HG02870 (cell line): ENCODE measurements at regions not wholly inside any gene's neighbourhood (a gene's known extent, or its start where the extent isn't known, plus 50 kb on each side); places are given as distances from the start of the nearest gene placed in this dataset.
"Not testable (repeated sequence)": the region's sequence is repeated elsewhere in the genome, so short reads cannot be mapped to it uniquely, and the experiment has no call there.

Experiments
- ATAC-seq: cut with Tn5 transposase; IDR thresholded peaks from one replicate; pipeline ENCODE4 v1.9.1; 2021; ENCODE audit warnings: mild to moderate bottlenecking, moderate library complexity; ENCODE audit not compliant: unreplicated experiment

DNA sequence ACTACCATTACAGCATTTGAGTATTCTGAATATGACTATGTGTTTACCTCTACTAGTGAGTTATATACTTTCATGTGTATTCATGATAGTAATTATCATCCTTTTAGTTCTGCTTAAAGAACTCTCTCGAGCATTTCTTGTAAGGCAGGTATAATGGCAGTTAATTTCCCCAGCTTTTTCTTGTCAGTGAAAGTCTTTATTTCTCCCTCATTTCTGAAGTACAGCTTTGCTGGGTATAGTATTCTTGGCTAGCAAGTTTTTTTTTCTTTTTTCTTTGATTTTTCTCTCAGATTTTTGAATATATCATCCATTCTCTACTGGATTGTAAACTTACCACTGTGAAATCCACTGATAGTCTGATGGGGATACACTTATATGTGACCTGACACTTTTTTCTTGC, 165.9 kb upstream of the ARHGAP5 start:
- no peak for ATAC-seq

DNA sequence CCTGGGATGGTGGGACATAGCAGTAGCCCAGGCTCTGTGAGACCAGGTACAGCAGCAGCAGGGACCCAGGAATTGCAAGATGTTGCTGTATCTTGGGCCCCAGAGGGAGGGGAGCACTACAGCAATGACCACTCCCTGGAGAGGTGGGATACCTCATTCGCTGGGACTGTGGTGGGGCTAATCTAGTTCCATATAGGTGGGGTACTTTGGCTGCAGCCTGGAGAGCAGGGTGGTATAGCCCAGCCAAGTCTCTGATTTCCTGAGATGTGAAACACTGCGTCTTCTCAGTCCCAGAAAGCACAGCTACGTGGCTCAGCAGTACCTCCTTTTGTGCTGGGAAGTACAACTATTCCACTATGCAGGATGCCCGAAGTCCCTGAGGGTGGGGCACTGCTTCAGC, 163.7 kb upstream of the ARHGAP5 start:
- ATAC-seq = no peak

DNA sequence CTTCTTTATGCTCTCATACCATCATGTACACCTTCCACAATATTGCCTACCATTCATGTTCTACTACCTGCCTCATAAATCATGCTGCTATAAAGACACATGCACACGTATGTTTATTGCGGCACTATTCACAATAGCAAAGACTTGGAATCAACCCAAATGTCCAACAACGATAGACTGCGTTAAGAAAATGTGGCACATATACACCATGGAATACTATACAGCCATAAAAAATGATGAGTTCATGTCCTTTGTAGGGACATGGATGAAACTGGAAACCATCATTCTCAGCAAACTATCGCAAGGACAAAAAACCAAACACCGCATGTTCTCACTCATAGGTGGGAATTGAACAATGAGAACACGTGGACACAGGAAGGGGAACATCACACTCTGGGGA, 158.8 kb upstream of the ARHGAP5 start:
- ATAC-seq = not testable (repeated sequence)

DNA sequence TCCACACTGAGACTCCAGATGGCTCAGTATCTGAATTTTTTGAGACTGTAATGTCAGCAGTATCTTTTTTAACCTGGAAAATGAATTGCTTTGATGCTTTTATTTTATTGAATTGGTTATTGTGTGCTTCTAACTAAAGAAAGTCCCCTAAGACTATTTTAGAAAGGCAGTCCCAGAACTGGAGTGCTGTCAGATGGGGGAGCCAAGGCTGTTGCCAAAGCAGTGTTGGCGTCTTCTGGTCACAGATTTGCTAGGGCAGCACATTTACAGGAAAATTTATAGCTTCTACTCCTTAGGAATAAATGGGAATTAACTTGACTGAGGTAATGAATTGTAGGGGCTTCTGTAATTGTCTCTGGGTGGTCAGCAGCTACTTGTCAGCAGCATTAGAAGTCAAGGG, 157.1 kb upstream of the ARHGAP5 start:
- no peak for ATAC-seq

DNA sequence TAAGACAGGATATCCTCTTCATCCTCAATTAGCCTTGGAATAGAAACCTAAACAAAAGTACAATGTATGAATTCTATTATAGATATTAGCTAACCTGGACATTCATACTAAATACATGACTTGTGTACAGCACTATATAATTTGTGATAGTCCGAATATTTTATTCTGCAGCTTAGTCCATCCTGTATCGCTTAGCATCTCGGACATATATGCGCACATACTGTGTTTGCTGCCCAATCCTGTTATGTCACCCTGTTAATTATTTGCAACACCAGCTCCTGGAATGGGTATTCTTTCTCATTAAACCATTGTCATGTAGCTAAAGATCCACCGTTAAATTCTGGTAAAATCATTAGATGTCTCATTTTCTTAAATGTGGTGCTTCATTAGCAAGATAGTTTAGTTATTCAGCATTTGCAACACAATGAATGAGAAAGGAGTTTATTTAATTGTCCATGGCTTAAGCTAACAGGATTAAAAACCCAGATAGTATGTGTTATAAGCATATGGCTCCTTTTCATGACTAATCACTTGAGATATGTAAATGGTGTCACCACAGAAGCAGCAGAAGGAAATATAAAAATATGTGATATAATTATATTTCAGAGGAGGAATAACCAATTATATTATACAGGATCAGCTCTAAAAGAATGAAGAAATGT, 156.0 kb upstream of the ARHGAP5 start:
- no peak for ATAC-seq

DNA sequence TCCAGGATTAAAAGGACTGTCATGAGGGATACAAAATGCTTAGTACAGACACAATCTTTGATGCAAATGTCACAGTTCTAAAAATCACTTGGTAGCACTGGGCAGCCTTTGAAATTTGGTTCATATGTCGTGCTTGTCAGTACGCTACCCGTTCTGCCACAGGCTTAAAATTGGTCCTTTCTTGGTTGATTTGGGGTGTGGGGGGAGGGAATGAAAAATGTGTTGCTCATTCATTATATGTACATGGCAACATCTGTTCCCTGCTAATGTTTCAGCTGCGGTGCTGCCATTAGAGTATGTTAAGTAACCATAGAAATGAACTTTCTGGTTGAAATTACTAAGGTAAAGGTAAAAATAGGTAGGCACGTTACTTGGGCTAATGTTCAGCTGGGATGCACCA, 155.4 kb upstream of the ARHGAP5 start:
- ATAC-seq = no peak

DNA sequence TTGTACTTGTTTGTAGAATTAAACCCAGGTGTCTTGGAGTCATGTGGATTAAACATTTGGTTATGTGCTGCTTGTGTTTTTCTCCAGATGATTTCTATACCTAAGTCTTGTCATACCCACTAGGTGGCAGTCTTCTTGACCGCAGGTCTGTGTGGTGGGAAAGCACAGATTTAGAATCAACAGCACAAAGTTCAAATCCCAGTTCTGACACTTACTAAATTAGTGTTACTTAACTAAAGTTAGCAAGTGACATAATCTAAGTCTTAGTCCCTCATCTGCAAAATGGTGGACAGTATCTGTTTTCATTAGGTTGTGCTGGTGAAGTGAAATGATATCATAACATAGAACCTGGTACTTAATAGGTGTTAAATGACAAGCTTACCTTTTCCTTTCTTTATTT, 151.0 kb upstream of the ARHGAP5 start:
- ATAC-seq = no peak

DNA sequence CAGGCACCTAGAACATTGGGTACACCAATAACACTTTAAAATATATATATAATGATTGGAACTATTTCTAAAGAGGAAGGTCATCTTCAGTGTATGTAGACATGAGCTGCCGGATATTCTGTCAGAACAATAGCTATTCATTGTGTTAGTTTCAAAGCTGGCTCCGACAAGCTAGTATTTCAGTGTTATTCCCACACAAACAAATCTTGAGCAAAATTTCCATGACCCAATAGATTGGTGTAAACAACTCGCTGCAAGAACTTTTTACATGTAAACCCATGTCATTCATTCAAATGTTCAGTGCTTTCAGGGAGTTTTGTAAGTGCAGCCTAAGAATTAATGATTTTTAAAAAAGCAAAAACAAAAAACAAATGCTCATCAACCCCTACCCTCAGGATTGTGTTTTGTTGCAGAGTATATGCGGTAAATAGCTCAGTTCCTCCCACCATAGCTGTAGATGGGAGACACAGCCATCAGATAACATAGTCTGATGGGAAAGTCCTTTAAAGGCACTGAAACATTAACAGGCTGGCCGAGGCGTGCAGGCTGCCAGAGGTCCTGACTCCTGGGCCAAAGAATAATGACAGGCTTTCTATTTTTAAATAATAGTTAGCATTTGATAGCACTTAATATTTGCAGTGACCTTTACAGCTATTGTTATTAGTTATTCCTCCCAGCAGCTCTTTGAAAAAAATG, 150.3 kb upstream of the ARHGAP5 start:
- no peak for ATAC-seq

DNA sequence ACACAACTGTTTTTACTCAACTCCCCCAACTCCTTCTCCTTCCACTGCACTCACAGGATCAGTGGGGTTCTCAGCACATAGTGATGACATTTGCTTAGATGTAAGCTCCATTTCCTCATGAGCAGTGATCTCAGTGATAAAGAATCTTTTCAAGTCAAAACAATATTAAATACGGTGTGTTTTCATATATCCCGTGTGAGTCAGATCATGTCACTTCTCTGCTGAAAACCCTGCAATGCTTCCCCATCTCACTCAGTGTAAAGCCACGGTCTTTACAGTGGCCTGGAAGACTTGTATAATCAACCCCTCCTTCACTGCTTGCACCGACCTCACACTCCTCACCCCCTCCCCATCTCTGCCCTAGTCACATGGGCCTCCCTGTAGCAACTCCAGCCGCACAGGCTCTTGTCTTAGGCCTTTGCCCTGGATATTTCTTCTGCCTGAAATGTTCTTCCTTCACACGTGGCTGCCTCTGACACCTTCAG, 149.7 kb upstream of the ARHGAP5 start:
- no peak for ATAC-seq

DNA sequence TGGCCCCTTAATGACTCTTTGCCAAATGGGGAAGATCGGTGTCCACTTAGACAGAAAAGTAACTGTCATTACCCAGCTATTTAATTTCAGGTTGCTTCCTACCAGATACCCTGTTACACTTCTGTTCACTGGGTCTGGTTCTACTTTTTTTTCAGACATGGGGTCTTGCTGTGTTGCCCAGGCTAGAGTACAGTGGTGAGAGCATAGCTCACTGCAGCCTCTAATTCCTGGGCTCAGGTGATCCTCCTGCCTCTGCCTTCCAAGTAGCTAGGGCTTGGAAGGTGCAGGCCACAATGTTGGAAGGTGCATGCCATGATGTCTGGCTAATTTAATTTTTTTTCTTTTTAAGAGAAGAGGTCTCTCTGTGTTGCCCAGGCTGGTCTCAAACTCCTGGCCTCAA, 147.0 kb upstream of the ARHGAP5 start:
- ATAC-seq = no peak

DNA sequence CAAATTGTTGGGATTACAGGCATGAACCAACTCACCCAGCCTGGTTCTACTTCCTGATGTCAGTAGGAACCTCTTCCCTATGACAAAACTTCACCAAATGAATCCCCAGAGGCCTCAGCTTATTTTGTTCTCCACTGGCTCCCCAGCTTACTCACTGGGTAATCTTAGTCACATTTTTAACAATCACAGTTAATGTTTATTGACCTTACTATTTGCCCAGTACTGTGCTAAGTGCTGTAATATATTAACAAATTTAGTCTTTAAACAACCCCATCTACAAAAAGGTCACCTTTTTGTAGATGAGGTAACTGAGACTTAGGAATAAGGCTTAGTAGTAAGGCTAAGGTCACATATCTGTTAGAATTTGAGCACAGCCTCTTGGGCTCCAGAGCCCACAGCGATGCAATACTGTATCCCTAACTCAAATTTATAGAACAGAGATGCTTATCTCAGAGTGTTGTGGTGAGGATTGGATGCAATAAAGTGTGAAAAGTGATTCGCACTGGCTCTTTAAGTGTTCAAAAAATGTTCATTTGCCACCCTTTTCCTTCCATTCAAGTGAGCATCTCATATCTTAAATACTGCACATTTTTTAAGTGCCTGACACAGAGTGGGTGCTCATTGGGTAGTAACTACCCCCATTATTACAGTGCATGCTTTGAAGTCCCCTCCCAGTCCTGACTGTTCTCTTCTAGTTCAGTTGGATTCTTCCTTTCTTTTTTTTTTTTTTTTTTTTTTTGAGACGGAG, 146.4 kb upstream of the ARHGAP5 start:
- ATAC-seq = no peak

DNA sequence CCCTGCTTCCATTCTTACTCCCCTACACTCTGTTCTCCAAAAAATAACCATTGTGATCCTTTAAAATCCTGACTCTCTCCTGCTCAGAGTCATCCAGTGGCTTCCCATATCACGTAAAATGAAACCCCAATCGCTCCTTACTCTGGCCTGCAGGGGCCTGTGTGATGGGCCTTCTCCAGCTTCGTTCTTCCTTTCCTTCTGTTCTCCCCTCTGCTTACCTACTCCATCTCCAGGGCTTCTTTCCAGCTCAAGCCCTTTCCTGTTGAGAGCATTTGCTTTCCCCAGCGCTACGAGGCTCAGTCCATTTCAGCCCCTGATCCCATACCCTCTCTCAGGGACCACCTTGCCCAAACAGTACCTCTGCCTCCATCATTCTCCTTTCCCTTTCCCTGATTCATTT, 144.4 kb upstream of the ARHGAP5 start:
- no peak for ATAC-seq

DNA sequence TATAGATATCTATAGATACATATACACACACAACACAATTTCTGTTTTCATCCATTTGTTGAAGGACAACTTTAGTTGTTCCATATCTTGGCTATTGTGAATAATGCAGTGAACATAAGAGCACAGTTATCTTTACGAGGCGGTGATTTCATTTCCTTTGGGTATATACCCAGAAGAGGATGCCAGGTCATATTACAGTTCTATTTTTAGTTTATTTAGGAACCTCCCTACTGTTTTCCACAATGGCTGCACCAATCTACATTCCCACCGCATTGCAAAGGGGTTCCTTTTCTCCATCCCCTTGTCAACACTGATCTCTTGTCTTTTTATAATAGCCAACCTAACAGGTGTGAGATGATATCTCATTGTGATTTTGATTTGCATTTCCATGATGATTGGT, 143.4 kb upstream of the ARHGAP5 start:
- no peak for ATAC-seq

DNA sequence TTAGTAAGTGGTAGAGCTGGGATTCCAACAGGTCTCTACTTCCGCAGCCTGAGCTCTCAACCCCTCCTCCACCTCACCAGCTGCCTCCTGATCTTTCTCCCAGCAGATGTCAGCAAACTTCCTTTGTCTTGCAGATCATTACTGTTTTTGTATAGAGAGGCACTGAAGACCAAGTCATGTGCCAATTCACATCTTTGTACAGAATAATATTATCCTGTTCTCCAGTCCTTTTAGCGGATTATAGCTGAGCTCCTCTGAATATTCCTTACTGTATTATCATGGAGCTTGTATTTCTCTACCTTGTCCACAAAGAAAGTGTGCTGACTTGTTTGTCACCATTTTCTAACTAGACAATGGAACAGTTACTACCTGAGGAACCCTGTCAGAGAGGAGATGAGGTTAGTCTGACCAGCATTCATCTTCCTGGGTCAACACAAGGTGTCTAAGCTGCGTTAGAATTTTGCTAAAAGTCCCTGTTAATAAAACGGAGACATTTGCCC, 142.3 kb upstream of the ARHGAP5 start:
- ATAC-seq = no peak

DNA sequence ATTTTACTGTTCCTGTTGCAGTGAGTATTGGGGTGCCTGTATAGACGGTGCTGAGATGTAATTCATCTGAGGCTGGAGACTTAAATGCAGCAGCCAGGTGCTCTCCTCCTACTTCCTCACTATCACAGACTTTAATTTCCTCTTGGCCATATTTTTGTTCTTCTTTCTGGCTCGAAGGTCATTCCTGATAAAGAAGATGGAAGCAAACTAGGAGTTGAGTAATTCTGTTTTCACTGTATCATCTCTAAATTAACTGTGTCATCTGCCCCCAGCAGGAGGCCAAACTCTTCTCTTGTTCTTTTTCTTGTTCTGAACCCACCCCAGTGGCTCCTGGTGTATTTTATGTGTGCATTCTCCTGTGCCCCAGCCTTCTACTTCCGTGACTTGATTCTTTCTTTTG, 141.7 kb upstream of the ARHGAP5 start:
- no peak for ATAC-seq

DNA sequence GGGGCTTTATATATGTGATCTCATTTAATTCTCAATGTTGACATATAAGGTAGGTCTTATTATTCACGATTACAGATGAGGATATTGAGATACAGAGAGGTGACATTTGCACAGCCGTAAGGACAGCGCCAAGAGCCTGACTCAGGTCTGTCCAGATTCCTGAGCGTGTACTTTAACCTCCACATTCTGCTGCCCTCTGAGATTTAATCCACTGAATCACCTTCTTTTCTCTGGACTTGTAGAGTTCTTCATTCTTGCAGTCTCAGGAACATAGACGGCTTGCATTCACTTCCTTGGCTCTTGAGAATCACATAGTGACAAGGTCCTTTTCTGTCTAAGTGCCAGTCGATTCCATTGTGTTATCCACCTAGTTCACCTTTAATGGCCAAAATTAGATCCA, 141.0 kb upstream of the ARHGAP5 start:
- ATAC-seq = no peak

DNA sequence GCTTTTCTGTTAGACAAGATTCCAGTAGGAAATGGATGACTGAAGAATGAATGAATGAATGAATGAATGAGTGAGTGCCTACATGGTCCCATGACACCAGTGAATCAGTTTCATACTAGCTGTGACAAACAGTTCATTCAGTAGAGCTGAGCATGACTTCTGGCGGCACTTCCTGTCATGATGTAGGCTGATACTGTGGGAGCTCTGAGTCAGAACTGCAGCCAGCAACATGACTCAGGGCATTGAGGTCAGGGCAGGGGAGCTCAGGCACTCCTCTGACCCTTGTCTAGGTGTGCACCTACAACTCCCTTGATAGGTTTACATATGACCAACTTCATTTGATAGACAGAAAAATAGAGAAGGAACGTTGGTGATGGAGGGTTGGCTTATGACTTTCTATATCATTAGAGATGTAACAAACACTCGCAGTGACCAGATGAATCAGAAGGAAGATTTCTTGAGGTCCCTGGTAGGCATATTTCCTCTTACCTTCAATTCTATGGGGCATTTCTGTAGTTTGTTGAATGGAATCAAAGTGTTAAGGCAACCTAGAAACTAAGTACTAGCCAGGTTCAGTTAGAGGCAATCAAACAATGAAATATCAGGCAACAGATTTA, 139.3 kb upstream of the ARHGAP5 start:
- peak; percentile 100 for ATAC-seq

DNA sequence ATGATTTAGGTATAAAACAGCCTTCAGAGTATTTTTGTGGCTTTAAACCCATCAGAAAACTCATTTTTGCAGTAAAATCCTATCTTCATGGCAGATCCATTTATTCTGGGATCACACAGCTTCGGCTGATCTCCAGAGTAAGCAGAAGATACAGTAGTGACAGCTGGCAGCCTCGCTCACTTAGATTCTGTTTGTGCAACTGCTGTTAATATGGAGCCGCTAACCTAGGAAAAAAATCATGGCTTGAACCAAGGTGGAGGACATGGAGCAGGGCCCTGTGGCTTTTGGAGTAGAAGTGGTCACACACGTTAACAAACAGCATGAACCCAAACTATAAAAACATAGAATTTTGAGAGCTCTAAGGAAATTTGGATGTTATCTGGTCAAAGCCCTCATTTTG, 137.2 kb upstream of the ARHGAP5 start:
- ATAC-seq = no peak

DNA sequence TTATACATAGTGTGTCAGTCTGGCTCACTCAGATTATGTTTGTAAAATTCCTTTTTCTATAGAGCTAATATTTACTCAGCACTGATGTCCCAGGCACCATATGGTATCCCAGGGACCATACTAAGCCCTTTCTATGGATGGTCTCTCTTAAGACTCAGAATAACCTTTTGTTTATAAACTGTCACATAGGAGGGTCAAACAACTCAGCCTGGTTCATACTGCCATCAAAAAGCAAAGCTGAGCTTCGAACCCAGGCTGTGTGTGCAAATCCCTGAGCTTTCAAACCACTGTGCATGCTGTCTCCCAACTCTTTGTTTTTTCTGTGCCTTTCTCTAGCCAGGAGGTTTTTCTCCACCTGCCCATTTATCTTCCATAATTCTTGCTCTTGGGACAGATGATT, 135.6 kb upstream of the ARHGAP5 start:
- no peak for ATAC-seq

DNA sequence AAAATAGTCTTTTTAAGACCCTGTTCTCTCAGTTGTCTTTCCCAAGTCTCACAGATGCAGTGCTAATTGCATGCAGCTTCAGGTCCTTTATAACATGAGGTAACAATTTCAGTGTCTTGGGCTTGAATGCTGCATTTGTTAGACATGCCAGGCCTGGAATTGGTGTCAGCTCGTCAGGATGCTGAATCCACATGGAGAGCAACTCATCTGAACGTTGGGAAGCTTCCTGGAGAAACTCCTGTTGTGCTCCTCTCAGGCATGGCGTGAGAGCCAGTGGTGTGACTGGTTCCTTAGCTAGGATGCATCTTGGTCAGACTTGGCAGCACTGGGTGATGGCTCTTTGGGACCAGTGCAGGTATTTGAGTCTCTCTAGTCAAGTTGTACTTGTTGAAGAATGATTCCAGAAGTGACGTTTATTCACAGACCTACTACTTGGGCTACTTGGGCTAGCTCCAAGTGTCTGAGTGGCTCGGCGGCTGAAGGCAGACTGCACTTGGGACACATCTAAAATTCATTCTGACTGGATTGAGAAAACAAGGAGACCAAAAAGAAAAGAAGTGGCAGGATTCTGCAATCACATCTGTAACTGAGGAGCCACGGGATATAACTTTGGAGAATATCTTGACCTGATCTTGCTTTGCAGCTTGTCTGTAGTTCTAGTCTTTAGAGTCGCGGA, 134.8 kb upstream of the ARHGAP5 start:
- ATAC-seq = no peak
